Right lobe of liver (tissue), 4 donors: ENCODE measurements at regions not wholly inside any gene's neighbourhood (a gene's known extent, or its start where the extent isn't known, plus 50 kb on each side); places are given as distances from the start of the nearest gene placed in this dataset.

Experiments
- CTCF ChIP-seq, 4 donors: fragments of 200-600 bp in 3 of 4; fragments of 450-650 bp in 1 of 4; IDR thresholded peaks; one replicate each; pipeline versions ENCODE4 v1.5.1 to v1.8.0; 2016 to 2022; ENCODE audit warnings: antibody characterized with exemption in 4 of 4, mild to moderate bottlenecking in 2 of 4
- POLR2A ChIP-seq: fragments of 450-650 bp; IDR thresholded peaks from one replicate; pipeline ENCODE4 v1.6.1; 2017; ENCODE audit warnings: antibody characterized with exemption, mild to moderate bottlenecking
- donor health status: DM: no; HTN: no; CAD: no.
- donor health status: DM: no; HTN: no; CAD: no.
- donor health status: DM: no; HTN: yes; CAD: no.

GRCh38 chr3:135655328-135655727 lies 310.2 kb upstream of the PPP2R3A start:
- TF ChIP-seq CTCF (IDR thresholded peaks at IDR 0.05) (no peak), POLR2A (no peak)
